GM13976 (cell line): ENCODE measurements at regions not wholly inside any gene's neighbourhood (a gene's known extent, or its start where the extent isn't known, plus 50 kb on each side); places are given as distances from the start of the nearest gene placed in this dataset.
"Not testable (repeated sequence)": the region's sequence is repeated elsewhere in the genome, so short reads cannot be mapped to it uniquely, and the experiment has no call there.

ENCODE experiments used
- DNase-seq: peaks from one replicate; pipeline ENCODE4 v3.0.0; 2012; ENCODE audit warnings: low spot score
- CTCF ChIP-seq: IDR thresholded peaks from 2 replicates; pipeline ENCODE4 v1.5.1; 2012; ENCODE audit warnings: borderline replicate concordance, mild to moderate bottlenecking; ENCODE audit not compliant: insufficient read depth; ENCODE audit errors: extremely low read depth, missing control alignments, control extremely low read depth
- in situ Hi-C: fragments of 300-500 bp; cut with MboI; formaldehyde crosslinking; loops from one replicate; pipeline ENCODE4 v1.12.0; 2022; ENCODE audit warnings: low sequenced_read_pairs, mixed read lengths, inconsistent platforms; ENCODE audit not compliant: unreplicated experiment

- TF ChIP-seq CTCF = no peak
- in situ Hi-C loops = no loop called here
- no peak for DNase-seq
Measured at GRCh38 chr10:83753490-83753889, 385.8 kb upstream of the GHITM start.

- no peak for DNase-seq
- in situ Hi-C loops = no loop called here
- no peak for TF ChIP-seq CTCF
Measured at GRCh38 chr10:83754857-83755256, 384.5 kb upstream of the GHITM start.

GRCh38 chr10:83760142-83760541, 379.2 kb upstream of the GHITM start:
- in situ Hi-C loops = no loop called here
- no peak for DNase-seq
- TF ChIP-seq CTCF = no peak

GRCh38 chr10:83764666-83765065, 374.6 kb upstream of the GHITM start:
- no peak for TF ChIP-seq CTCF
- in situ Hi-C loops = no loop called here
- no peak for DNase-seq

- TF ChIP-seq CTCF = no peak
- no peak for DNase-seq
- in situ Hi-C loops = no loop called here
Measured at GRCh38 chr10:83765731-83766130, 373.6 kb upstream of the GHITM start.

GRCh38 chr10:83769281-83769820, 370.0 kb upstream of the GHITM start:
- TF ChIP-seq CTCF = no peak
- in situ Hi-C loops = no loop called here
- DNase-seq = no peak

- DNase-seq, in situ Hi-C loops: not testable (repeated sequence)
Measured at GRCh38 chr10:83786701-83787100, 352.6 kb upstream of the GHITM start.
